ENCODE measurements at regions not wholly inside any gene's neighbourhood (a gene's known extent, or its start where the extent isn't known, plus 50 kb on each side); places are given as distances from the start of the nearest gene placed in this dataset.

GRCh38 chr6:23910420-23910819 lies 215.6 kb upstream of the NRSN1 start:
- TF ChIP-seq CTCF (IDR thresholded peaks at IDR 0.05) (no peak), EP300 (IDR thresholded peaks at IDR 0.05) (no peak), POLR2A (IDR thresholded peaks at IDR 0.05) (no peak)

Measured in stomach (tissue), 4 donors.